Gastrocnemius medialis (tissue), 4 donors: ENCODE measurements at regions not wholly inside any gene's neighbourhood (a gene's known extent, or its start where the extent isn't known, plus 50 kb on each side); places are given as distances from the start of the nearest gene placed in this dataset.

Experiments used
- POLR2A ChIP-seq, 2 donors: fragments of 450-650 bp; IDR thresholded peaks; one replicate each; pipeline ENCODE4 v1.6.1; 2017; ENCODE audit warnings: antibody characterized with exemption in 2 of 2, mild to moderate bottlenecking in 2 of 2, moderate library complexity in 2 of 2
- TF ChIP-seq, protein P1 (sequence below), 5 experiments: fragments of 450-650 bp in 3 of 5; fragments of 200-600 bp in 2 of 5; sonication (generic) in 2 of 5; IDR thresholded peaks in 4 of 5; conservative IDR thresholded peaks in 1 of 5; 1 replicate in 4 of 5; 2 replicates in 1 of 5; pipeline ENCODE4 v1.5.1; 2016 to 2019; ENCODE audit warnings: antibody characterized with exemption in 5 of 5, mild to moderate bottlenecking in 3 of 5, moderate library complexity in 3 of 5

- TF ChIP-seq POLR2A (IDR thresholded peaks at IDR 0.05), result no peak
- TF ChIP-seq, protein P1, sequence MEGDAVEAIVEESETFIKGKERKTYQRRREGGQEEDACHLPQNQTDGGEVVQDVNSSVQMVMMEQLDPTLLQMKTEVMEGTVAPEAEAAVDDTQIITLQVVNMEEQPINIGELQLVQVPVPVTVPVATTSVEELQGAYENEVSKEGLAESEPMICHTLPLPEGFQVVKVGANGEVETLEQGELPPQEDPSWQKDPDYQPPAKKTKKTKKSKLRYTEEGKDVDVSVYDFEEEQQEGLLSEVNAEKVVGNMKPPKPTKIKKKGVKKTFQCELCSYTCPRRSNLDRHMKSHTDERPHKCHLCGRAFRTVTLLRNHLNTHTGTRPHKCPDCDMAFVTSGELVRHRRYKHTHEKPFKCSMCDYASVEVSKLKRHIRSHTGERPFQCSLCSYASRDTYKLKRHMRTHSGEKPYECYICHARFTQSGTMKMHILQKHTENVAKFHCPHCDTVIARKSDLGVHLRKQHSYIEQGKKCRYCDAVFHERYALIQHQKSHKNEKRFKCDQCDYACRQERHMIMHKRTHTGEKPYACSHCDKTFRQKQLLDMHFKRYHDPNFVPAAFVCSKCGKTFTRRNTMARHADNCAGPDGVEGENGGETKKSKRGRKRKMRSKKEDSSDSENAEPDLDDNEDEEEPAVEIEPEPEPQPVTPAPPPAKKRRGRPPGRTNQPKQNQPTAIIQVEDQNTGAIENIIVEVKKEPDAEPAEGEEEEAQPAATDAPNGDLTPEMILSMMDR (IDR thresholded peaks at IDR 0.05 in 4 of 5, conservative IDR thresholded peaks at IDR 0.05 in 1 of 5), result no peak
These were observed 184.9 kb downstream of the SEC16B start for GRCh38 chr1:177784936-177785335.
